ENCODE measurements at regions not wholly inside any gene's neighbourhood (a gene's known extent, or its start where the extent isn't known, plus 50 kb on each side); places are given as distances from the start of the nearest gene placed in this dataset.

DNA sequence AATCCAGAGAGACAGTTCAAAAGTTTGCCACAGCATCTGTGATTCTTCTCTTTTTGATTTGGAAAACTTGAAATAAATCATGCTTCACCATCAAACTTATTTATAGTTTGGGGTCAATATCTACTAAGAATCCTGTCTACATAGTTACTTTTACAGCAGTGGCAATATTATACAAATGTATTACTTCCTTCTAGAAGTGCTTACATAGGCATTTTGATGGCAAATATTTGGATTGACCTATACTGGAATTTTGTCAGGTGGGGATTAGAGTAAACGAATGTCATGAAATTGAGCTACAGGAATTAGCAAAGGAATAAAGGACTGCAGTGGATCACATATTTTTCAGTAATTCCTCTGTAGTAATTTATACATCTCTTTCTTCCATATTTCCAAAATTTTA is 1885.5 kb upstream of the ADGRL3 start:
- TF ChIP-seq, protein P1, sequence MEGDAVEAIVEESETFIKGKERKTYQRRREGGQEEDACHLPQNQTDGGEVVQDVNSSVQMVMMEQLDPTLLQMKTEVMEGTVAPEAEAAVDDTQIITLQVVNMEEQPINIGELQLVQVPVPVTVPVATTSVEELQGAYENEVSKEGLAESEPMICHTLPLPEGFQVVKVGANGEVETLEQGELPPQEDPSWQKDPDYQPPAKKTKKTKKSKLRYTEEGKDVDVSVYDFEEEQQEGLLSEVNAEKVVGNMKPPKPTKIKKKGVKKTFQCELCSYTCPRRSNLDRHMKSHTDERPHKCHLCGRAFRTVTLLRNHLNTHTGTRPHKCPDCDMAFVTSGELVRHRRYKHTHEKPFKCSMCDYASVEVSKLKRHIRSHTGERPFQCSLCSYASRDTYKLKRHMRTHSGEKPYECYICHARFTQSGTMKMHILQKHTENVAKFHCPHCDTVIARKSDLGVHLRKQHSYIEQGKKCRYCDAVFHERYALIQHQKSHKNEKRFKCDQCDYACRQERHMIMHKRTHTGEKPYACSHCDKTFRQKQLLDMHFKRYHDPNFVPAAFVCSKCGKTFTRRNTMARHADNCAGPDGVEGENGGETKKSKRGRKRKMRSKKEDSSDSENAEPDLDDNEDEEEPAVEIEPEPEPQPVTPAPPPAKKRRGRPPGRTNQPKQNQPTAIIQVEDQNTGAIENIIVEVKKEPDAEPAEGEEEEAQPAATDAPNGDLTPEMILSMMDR (IDR thresholded peaks at IDR 0.05) = no peak
- TF ChIP-seq POLR2A (IDR thresholded peaks at IDR 0.05; ENCODE audit: low read depth) (no peak), POLR2AphosphoS5 (IDR thresholded peaks at IDR 0.05) (no peak)
